Activated CD4-positive, alpha-beta memory T cell treated with anti-CD3 and anti-CD28 coated beads, Interleukin-2, amount 10 ng/mL, durations not matched to agents 7 days and 5 days (primary cell): ENCODE measurements at regions not wholly inside any gene's neighbourhood (a gene's known extent, or its start where the extent isn't known, plus 50 kb on each side); places are given as distances from the start of the nearest gene placed in this dataset.
"Not testable (repeated sequence)": the region's sequence is repeated elsewhere in the genome, so short reads cannot be mapped to it uniquely, and the experiment has no call there.

ENCODE experiments used
- CTCF ChIA-PET: fragments of 350-600 bp; sonication (Branson Sonifier 250); formaldehyde crosslinking; loops from one replicate; lab custom pipeline; 2021; ENCODE audit warnings: antibody characterized with exemption, inconsistent platforms; lab: Charles Lee
- POLR2A ChIA-PET: fragments of 350-600 bp; sonication (Branson Sonifier 250); formaldehyde crosslinking; loops from one replicate; lab custom pipeline; 2021; ENCODE audit warnings: antibody characterized with exemption; lab: Charles Lee
- DNase-seq: peaks from one replicate; pipeline ENCODE4 v3.0.0-alpha.2; 2020
- H3K27ac Mint-ChIP-seq: one replicate; pipeline ENCODE4 v1.8.0; 2021; ENCODE audit warnings: mild to moderate bottlenecking, mixed read lengths
- H3K27me3 Mint-ChIP-seq: one replicate; pipeline ENCODE4 v1.8.0; 2021; ENCODE audit warnings: mixed read lengths
- H3K36me3 Mint-ChIP-seq: one replicate; pipeline ENCODE4 v1.8.0; 2021; ENCODE audit warnings: low read depth, mixed read lengths
- H3K4me1 Mint-ChIP-seq: one replicate; pipeline ENCODE4 v1.8.0; 2021; ENCODE audit warnings: mixed read lengths
- H3K4me3 Mint-ChIP-seq: one replicate; pipeline ENCODE4 v1.8.0; 2021; ENCODE audit warnings: mild to moderate bottlenecking, mixed read lengths
- H3K9me3 Mint-ChIP-seq: one replicate; pipeline ENCODE4 v1.8.0; 2021; ENCODE audit warnings: mixed read lengths

- POLR2A ChIA-PET, H3K27ac Mint-ChIP-seq, H3K27me3 Mint-ChIP-seq, DNase-seq, CTCF ChIA-PET, H3K9me3 Mint-ChIP-seq, H3K4me3 Mint-ChIP-seq, H3K4me1 Mint-ChIP-seq, H3K36me3 Mint-ChIP-seq: not testable (repeated sequence)
Observed at GRCh38 chr7:78862-79261, 113.5 kb upstream of the FAM20C start.

GRCh38 chr7:79400-80055 is 112.8 kb upstream of the FAM20C start:
- DNase-seq, POLR2A ChIA-PET, CTCF ChIA-PET, H3K36me3 Mint-ChIP-seq, H3K27me3 Mint-ChIP-seq, H3K27ac Mint-ChIP-seq, H3K4me1 Mint-ChIP-seq, H3K4me3 Mint-ChIP-seq, H3K9me3 Mint-ChIP-seq: not testable (repeated sequence)

GRCh38 chr7:80259-81067 is 111.9 kb upstream of the FAM20C start:
- Mint-ChIP-seq H3K36me3 (no peaks in the 10 kb centered on the region), H3K27me3 (no peaks in the 10 kb centered on the region), H3K4me3 (no peak overlapping the region), H3K4me1 (no peaks in the 10 kb centered on the region), H3K27ac (no peak overlapping the region), H3K9me3 (no peaks in the 10 kb centered on the region)
- ChIA-PET POLR2A (no interaction called here), CTCF (no interaction called here)
- DNase-seq: no peak

DNA sequence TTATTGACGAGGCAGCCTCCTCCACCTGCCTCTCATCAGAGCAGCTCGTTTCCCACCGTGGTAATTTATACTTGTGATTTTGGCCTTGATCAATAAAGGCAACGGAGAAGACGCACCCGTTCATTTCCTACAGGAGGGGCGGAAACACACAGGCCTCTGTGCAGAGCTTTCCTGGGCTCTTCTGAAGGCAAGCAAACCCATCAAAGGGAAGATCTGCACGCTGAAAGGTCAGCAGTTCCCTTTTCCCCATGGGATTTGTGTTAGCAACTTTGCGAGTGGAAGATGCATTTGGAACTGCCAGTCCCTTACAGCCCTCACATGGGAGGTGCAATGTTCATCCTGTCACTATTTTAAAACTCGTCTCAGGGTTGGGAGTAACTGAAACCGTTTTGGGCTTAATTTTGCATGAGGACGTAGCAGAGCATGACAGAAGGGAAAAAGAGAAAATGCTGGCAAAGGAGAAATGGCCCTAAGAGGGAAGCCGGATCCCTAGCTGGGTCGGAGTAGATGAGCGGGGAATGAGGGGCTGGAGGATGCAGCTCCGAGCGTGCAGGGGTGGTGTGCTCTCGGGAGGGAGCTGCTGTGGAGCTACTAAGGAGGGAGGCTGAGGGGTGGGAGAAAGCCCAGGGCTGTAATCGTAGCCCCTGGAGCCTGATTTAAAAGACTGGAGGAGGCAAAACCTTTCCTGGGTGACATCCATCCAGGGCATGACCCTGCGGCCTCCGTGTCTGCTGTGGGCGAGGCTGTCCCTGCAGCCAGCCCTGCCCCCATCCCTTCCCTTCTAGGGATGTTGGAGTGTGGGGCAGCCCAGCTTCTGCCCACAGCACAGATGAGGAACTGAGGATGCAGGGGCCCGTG is 111.1 kb upstream of the FAM20C start:
- CTCF ChIA-PET: no interaction called here
- no peak for DNase-seq
- Mint-ChIP-seq H3K27me3 (no peaks in the 10 kb centered on the region), H3K4me3 (no peak overlapping the region), H3K4me1 (no peaks in the 10 kb centered on the region), H3K36me3 (no peaks in the 10 kb centered on the region), H3K9me3 (no peaks in the 10 kb centered on the region), H3K27ac (no peak overlapping the region)
- POLR2A ChIA-PET: no interaction called here

DNA sequence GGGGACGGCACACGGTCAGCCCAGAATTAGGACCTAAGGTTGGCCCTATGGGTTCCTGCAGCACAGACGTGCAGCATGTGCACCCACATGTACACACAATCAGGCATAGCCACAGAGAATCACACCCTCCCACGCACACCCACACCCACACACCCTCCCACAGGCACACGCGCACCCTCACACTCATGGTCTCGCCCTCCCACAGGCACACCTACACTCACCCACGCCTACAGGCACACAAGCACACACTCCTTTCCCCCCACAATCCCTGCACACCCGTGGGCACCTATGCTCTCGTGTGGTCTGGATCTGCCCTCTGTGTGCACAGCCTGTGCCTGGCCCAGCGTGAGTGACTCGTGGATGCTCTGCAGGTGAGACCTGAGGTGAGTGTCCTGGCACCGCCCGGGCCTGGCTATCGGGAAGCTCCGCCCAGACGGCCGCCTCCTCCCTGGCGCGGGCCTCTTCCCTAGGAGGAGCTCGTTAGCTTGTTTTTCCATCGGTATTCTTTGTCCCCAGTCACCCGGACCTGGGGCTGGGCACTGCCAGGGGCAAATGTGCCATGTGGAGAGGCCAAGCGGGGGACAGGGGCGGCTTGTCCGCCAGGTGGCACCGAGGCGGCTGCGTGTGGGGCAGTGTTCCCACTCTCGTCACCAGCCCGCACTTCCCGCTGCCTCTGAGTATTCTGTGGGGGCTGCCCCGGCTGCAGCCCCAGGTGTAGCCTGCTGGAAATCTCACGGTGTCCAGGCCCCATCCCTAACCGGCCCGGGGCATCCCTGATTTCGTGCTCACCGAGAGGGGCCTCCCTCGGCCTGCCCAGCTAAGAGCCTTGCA is 110.2 kb upstream of the FAM20C start:
- Mint-ChIP-seq H3K9me3 (no peaks in the 10 kb centered on the region), H3K4me1 (no peaks in the 10 kb centered on the region), H3K4me3 (no peak overlapping the region), H3K27ac (no peak overlapping the region), H3K27me3 (no peaks in the 10 kb centered on the region), H3K36me3 (no peaks in the 10 kb centered on the region)
- CTCF ChIA-PET: no interaction called here
- no peak for DNase-seq
- POLR2A ChIA-PET: no interaction called here

DNA sequence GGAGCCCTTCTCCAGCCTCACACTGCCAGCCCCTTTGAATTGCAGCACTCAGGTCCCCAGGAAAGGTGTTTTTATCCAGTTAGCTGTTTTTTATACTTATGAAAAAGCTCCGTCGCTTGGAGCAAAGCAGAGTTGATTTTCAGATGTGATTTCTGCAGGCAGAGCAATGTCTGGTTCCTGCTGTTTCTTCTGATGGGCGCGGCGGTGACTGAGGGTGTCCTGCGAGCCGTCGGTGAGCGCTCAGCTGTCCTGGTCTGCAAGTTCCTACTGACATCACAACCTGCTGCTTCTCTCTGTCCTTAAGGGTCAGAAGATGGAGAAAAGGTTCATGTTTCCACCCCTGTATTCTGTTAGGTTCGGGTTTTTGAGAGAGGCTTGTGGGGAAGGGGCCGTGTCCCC is 109.6 kb upstream of the FAM20C start:
- Mint-ChIP-seq H3K4me3 (no peak overlapping the region), H3K4me1 (no peaks in the 10 kb centered on the region), H3K36me3 (no peaks in the 10 kb centered on the region), H3K27ac (no peak overlapping the region), H3K9me3 (no peaks in the 10 kb centered on the region), H3K27me3 (no peaks in the 10 kb centered on the region)
- POLR2A ChIA-PET: no interaction called here
- no peak for DNase-seq
- CTCF ChIA-PET: no interaction called here

GRCh38 chr7:83441-83840 is 108.9 kb upstream of the FAM20C start:
- POLR2A ChIA-PET: no interaction called here
- H3K4me3 Mint-ChIP-seq: no peak overlapping the region
- H3K4me1 Mint-ChIP-seq: no peaks in the 10 kb centered on the region
- no peak for DNase-seq
- CTCF ChIA-PET: no interaction called here
- H3K27ac Mint-ChIP-seq: no peak overlapping the region
- no peaks in the 10 kb centered on the region for H3K9me3 Mint-ChIP-seq
- no peaks in the 10 kb centered on the region for H3K36me3 Mint-ChIP-seq
- H3K27me3 Mint-ChIP-seq: no peaks in the 10 kb centered on the region

DNA sequence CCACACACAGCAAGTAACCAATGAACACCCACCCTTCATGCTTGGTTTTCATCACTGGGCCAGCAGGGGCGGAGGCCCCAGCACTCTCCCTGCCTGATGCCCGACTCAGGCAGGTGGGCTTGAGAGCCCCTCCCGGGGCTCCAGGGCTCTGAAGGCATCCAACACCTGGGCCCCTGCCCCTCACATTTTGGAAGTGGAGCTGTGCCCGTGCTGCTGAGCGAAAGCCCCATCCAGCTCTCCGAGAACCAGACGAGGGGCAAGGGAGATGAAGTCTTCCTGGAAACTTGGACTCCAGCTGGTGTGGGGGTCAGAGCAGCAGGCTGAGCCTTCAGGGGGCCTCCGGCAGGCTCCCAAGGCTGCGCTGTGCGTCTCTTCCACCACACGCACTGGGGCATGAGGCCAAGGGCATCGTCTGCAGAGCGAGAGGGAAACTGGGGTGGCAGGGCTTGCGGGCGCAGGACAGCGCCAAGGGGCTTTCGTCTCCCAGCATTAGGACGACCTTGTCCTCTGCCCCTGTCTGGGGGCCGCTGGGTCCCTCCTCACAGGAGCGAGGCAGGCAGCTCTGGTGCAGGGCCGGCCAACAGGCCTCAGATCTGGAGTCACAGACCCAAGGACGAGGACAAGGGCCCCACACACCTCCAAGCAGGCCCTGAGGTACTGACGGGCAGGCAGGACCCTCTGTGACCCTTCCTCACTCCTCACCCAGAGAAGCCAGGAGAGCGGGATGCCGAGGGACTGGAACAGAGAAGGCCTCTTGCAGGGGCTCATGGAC is 108.3 kb upstream of the FAM20C start:
- no peaks in the 10 kb centered on the region for H3K9me3 Mint-ChIP-seq
- ChIA-PET CTCF (no interaction called here), POLR2A (no interaction called here)
- H3K36me3 Mint-ChIP-seq: no peaks in the 10 kb centered on the region
- H3K27ac Mint-ChIP-seq: no peak overlapping the region
- H3K4me1 Mint-ChIP-seq: peaks cover 4% of the 10 kb centered on the region
- no peak for DNase-seq
- H3K27me3 Mint-ChIP-seq: no peaks in the 10 kb centered on the region
- no peak overlapping the region for H3K4me3 Mint-ChIP-seq

DNA sequence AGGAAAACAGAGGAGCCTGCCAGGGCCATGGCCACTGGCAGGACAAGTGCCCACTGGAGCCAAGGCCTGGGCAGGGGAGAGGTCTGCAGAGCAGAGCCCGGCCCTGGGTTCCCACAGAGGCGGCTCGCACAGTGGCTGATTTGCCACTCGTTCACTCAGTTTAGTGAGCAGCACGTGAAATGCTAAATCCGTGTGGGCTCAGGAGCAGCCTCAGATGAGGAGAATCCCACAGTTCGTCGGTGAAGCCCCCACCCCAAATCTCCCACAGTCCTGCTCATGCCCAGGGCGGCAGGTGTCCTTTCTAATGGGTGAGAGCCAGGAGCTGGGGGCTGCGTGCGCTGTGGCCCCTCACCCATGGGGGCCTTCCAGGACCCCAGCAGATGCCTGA is 107.7 kb upstream of the FAM20C start:
- Mint-ChIP-seq H3K36me3 (no peaks in the 10 kb centered on the region), H3K9me3 (no peaks in the 10 kb centered on the region), H3K27ac (no peak overlapping the region), H3K27me3 (no peaks in the 10 kb centered on the region), H3K4me3 (no peak overlapping the region), H3K4me1 (peaks cover 8% of the 10 kb centered on the region)
- ChIA-PET CTCF (no interaction called here), POLR2A (no interaction called here)
- DNase-seq: no peak

DNA sequence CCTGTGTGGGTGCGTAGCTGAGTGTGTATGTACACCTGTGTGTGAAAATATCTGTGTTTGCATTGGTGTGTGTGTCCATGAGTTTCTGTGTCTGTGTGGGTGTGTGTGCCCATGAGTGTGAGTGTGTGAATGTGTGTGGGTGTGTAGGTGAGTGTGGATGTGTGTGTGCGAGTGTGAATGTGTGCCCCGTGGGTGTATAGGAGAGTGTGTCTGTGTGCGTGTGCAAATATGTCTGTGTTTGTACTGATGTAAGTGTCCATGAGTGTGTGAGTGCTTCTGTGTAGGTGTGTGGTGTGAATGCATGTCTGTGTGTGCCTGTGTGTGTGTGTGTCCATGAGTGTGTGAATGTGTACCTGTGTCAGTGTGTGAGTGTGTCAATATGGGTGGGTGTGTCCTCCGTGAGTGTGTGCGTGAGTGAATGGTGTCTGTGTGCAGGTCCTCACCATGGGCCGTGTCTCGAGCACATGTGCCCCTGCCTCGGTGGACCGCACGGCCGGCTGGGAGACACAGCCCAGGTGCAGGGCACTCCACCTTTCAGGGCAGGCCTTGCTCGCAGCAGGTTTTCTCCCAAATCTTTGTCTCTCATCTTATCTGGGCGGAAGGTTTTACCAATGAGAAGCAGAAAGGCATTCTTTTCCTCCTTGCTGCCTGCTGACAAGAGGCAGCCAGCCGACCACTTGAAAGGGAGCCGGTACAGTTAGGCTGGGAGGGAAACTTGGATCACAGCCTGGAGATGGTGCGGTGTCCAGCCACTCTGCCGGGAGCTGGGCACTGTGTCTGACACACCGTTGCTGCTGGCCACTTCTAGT is 107.1 kb upstream of the FAM20C start:
- no peak overlapping the region for H3K27ac Mint-ChIP-seq

DNA sequence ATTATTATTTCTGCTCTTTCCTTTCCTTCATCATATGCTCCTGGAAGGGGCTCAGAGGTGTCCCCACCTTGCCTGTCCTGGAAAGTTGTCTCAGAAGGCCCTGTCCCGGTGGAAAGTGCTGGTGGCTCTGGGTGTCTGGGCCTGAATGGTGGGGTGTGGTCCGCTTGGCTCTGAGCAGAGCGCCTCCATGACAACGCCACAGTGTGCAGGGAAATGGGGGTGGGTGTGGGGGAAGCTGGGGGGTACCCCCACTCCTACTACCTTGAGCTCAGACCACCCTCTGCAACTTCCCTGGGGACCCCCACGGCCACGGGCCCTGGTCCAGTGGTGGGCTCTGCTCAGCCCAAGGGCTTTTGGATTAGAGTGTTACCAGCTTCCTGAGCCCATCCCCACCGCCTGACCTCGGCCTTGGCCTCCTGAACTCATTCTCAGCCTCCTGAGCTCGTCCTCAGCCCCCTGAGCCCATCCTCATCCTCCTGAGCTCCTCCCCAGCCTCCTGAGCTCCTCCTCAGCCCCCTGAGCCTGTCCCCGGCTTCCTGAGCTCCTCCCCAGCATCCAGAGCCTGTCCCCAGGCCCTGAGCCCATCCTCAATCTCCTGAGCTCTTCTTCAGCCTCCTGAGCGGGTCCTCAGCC is 106.4 kb upstream of the FAM20C start:
- ChIA-PET CTCF (no interaction called here), POLR2A (no interaction called here)
- no peak overlapping the region for H3K4me3 Mint-ChIP-seq
- peaks cover 5% of the 10 kb centered on the region for H3K9me3 Mint-ChIP-seq
- DNase-seq: no peak
- H3K27ac Mint-ChIP-seq: no peak overlapping the region
- H3K4me1 Mint-ChIP-seq: peaks cover 21% of the 10 kb centered on the region
- no peaks in the 10 kb centered on the region for H3K27me3 Mint-ChIP-seq
- no peaks in the 10 kb centered on the region for H3K36me3 Mint-ChIP-seq

More for the DNA sequence above, 107.1 kb upstream of the FAM20C start:
- Mint-ChIP-seq H3K36me3 (no peaks in the 10 kb centered on the region), H3K4me3 (no peak overlapping the region), H3K27me3 (no peaks in the 10 kb centered on the region), H3K4me1 (peaks cover 13% of the 10 kb centered on the region), H3K9me3 (no peaks in the 10 kb centered on the region)
- DNase-seq: no peak
- ChIA-PET CTCF (no interaction called here), POLR2A (no interaction called here)
